Body of pancreas (tissue), 4 donors: ENCODE measurements at regions not wholly inside any gene's neighbourhood (a gene's known extent, or its start where the extent isn't known, plus 50 kb on each side); places are given as distances from the start of the nearest gene placed in this dataset.
"Not testable (repeated sequence)": the region's sequence is repeated elsewhere in the genome, so short reads cannot be mapped to it uniquely, and the experiment has no call there.

Experiments used
- ATAC-seq: fragments of 150-250 bp; one replicate; pipeline ENCODE4 v1.9.1; 2016
- DNase-seq, 4 donors: peaks; one replicate each; pipeline ENCODE4 v3.0.0-alpha.2; 2019
- H3K27ac ChIP-seq, 4 donors: fragments of 200-600 bp; sonication (generic); 1 replicate in 3 of 4; 2 replicates in 1 of 4; pipeline versions ENCODE4 v1.5.1 to v1.6.1; 2016 to 2019; ENCODE audit warnings: mild to moderate bottlenecking in 1 of 4, mixed read lengths in 1 of 4, moderate library complexity in 1 of 4
- H3K27me3 ChIP-seq, 2 donors: fragments of 200-600 bp; sonication (generic); one replicate each; pipeline ENCODE4 v1.6.0; 2016; ENCODE audit warnings: mild to moderate bottlenecking in 1 of 2
- H3K36me3 ChIP-seq, 2 donors: fragments of 200-600 bp; sonication (generic); replicated peaks in 1 of 2; 2 replicates each; pipeline ENCODE4 v1.5.1; 2016; ENCODE audit warnings: low read depth in 2 of 2; ENCODE audit not compliant: insufficient read depth in 1 of 2
- H3K4me1 ChIP-seq: fragments of 200-600 bp; sonication (generic); one replicate; pipeline ENCODE4 v1.6.0; 2016
- H3K4me3 ChIP-seq, 2 donors: fragments of 200-600 bp; sonication (generic); 1 replicate in 1 of 2; 2 replicates in 1 of 2; pipeline ENCODE4 v1.5.1; 2016 to 2019
- H3K9me3 ChIP-seq, 3 donors: fragments of 200-600 bp; sonication (generic); 1 replicate in 2 of 3; 2 replicates in 1 of 3; pipeline ENCODE4 v1.5.1; 2016
- CTCF ChIP-seq, 7 experiments: fragments of 450-650 bp in 4 of 7; fragments of 200-600 bp in 3 of 7; sonication (generic) in 3 of 7; IDR thresholded peaks; one replicate each; pipeline ENCODE4 v1.5.1; 2016 to 2019; ENCODE audit warnings: antibody characterized with exemption in 7 of 7
- POLR2A ChIP-seq, 3 donors: fragments of 450-650 bp; IDR thresholded peaks; one replicate each; pipeline ENCODE4 v1.6.1; 2016; ENCODE audit warnings: antibody characterized with exemption in 3 of 3, mild to moderate bottlenecking in 2 of 3
- WGBS, 2 donors: methylation state at CpG; one replicate each; pipeline ENCODE4 v1.1.5; 2017; 5-methylcytosine and 5-hydroxymethylcytosine counted together
- intact Hi-C: fragments of 100-400 bp; cut with DNase I; formaldehyde crosslinking; loops from one replicate; pipeline ENCODE4 v1.15.1; 2023

- no peaks in the 10 kb centered on the region for H3K36me3 ChIP-seq
Measured at GRCh38 chr12:25357595-25357994, 106.9 kb upstream of the KRAS start.

GRCh38 chr12:25352942-25353341 is 102.2 kb upstream of the KRAS start:
- DNase-seq, intact Hi-C loops, H3K4me1 ChIP-seq, ATAC-seq, H3K36me3 ChIP-seq, H3K4me3 ChIP-seq, H3K9me3 ChIP-seq, H3K27ac ChIP-seq, H3K27me3 ChIP-seq: not testable (repeated sequence)
- WGBS, 2 donors = 66 to 69% methylated on average over 2 of the region's 2 CpGs

More at GRCh38 chr12:25357595-25357994, 106.9 kb upstream of the KRAS start:
- ATAC-seq (no peak), DNase-seq (no peak)
- TF ChIP-seq CTCF (IDR thresholded peaks at IDR 0.05) (no peak), POLR2A (IDR thresholded peaks at IDR 0.05) (no peak)
- Histone ChIP-seq H3K9me3 (no peaks in the 10 kb centered on the region), H3K4me3 (no peak overlapping the region), H3K27ac (no peak overlapping the region), H3K4me1 (no peaks in the 10 kb centered on the region), H3K27me3 (no peaks in the 10 kb centered on the region)
- 70 to 74% methylated on average over 2 of the region's 2 CpGs for WGBS, 2 donors
- intact Hi-C loops = no loop called here

- TF ChIP-seq POLR2A (IDR thresholded peaks at IDR 0.05) (no peak), CTCF (IDR thresholded peaks at IDR 0.05) (no peak)
- H3K9me3 ChIP-seq = no peaks in the 10 kb centered on the region
- no peak overlapping the region for H3K4me3 ChIP-seq
- no peak for DNase-seq
- no peaks in the 10 kb centered on the region for H3K4me1 ChIP-seq
- no peak overlapping the region for H3K27ac ChIP-seq
- H3K36me3 ChIP-seq = no peaks in the 10 kb centered on the region
- WGBS, 2 donors = 75 to 79% methylated on average over 3 to 4 of the region's 4 CpGs
- no peaks in the 10 kb centered on the region for H3K27me3 ChIP-seq
- no peak for ATAC-seq
- intact Hi-C loops = no loop called here
Measured at GRCh38 chr12:25352083-25352918, 101.6 kb upstream of the KRAS start.

GRCh38 chr12:25348593-25348895 is 97.8 kb upstream of the KRAS start:
- 85 to 89% methylated on average over 1 of the region's 1 CpG for WGBS, 2 donors
- H3K27me3 ChIP-seq = no peaks in the 10 kb centered on the region
- ATAC-seq = no peak
- H3K4me1 ChIP-seq = no peaks in the 10 kb centered on the region
- no peaks in the 10 kb centered on the region for H3K36me3 ChIP-seq
- DNase-seq = no peak
- no peak overlapping the region for H3K4me3 ChIP-seq
- H3K9me3 ChIP-seq = no peaks in the 10 kb centered on the region
- no peak for TF ChIP-seq CTCF (IDR thresholded peaks at IDR 0.05)
- no peak for TF ChIP-seq POLR2A (IDR thresholded peaks at IDR 0.05)
- intact Hi-C loops = no loop called here
- no peak overlapping the region for H3K27ac ChIP-seq

- Histone ChIP-seq H3K9me3 (no peaks in the 10 kb centered on the region), H3K27me3 (no peaks in the 10 kb centered on the region), H3K36me3 (no peaks in the 10 kb centered on the region), H3K27ac (no peak overlapping the region), H3K4me3 (no peak overlapping the region), H3K4me1 (no peaks in the 10 kb centered on the region)
- DNase-seq (no peak), ATAC-seq (no peak)
- no peak for TF ChIP-seq CTCF (IDR thresholded peaks at IDR 0.05)
- no peak for TF ChIP-seq POLR2A (IDR thresholded peaks at IDR 0.05)
- intact Hi-C loops = no loop called here
- WGBS, 2 donors = 28 to 29% methylated on average over 4 of the region's 4 CpGs
Measured at GRCh38 chr12:25347716-25348592, 97.2 kb upstream of the KRAS start.

- intact Hi-C loops, H3K36me3 ChIP-seq, H3K27ac ChIP-seq, H3K27me3 ChIP-seq, H3K4me3 ChIP-seq, DNase-seq, H3K4me1 ChIP-seq, H3K9me3 ChIP-seq, ATAC-seq: not testable (repeated sequence)
- 81 to 82% methylated on average over 5 of the region's 5 CpGs for WGBS, 2 donors
Measured at GRCh38 chr12:25341877-25342276, 91.1 kb upstream of the KRAS start.
